NOMO-1 treated with DMSO at 0.1 percent for 48 hours (cell line): ENCODE measurements at regions not wholly inside any gene's neighbourhood (a gene's known extent, or its start where the extent isn't known, plus 50 kb on each side); places are given as distances from the start of the nearest gene placed in this dataset.

ENCODE experiments used
- DNase-seq: peaks from one replicate; lab custom pipeline; 2025; ENCODE audit not compliant: unreplicated experiment; lab: John Stamatoyannopoulos, UW

GRCh38 chr15:62809968-62810260, 232.6 kb upstream of the TPM1 start:
- no peak for DNase-seq

- no peak for DNase-seq
These were observed 230.1 kb upstream of the TPM1 start for GRCh38 chr15:62812515-62812835.

DNA sequence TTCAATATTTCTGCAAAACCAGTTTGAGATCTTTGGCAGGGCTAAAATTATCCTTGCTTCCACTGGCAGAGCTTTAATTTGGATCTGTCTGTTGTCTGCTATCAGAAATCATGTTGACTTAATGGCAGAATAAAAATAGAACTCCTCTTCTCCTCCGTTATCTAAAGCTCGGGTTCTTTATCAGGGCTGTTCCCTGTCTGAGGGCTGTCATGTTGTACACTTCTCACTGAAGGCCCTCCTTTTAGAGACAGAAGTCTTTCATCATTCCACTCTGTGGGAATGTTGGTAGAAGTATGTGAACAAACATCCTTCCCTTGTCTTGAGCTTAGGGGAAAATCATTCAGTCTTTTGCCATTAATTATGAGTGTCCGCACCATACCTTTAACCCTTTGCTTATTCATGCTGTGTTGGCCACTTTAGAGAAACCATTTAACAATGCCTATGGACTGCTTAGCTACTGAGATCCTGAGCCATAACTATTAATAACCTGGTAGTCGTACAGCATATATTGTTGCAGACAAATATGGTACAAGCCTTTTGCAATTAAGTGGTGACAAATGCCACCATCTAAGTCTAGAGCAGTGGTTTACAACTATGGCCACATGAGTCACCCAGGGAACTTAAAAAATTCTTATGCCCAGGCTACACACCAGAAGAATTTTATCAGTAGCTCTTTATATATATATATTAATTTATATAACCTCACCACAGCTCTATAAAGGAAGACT, 226.0 kb upstream of the TPM1 start:
- no peak for DNase-seq

- DNase-seq: no peak
These were observed 223.9 kb upstream of the TPM1 start for GRCh38 chr15:62818691-62819090.

DNA sequence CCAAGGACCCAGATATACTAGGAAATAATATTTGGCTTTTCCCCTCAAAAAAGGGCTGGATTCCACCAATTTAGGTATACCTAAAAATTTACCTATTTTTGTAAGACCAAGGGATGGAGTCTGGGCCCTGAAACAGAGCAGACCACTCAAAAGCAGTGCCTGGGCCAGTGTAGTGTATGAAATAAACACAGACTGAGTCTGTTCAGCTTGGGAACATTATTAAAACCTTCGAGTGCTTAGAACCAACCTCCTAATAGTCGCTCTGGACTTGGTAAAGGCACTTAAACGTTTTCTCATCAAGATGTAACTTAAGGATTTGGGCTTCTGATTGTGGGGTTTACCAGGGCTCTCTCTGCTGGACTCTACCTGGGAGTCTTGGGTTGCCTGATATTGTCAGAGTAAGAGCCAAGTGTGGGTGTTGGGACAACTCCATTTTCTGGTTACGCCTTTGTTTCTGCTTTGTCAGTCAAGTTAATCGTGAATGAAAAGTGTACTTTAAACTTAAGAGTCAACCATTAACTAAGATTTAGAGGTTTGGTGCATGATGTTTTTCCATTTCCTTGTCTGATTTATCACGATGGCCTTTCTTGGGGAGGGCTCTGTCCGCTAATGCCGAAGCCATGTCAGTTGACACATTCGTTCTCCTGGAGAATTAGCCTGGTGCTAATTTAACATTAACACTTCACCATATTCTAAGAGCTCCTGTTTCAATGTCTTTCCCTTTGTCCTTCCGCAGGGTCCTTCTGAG, 221.0 kb upstream of the TPM1 start:
- DNase-seq: no peak

DNA sequence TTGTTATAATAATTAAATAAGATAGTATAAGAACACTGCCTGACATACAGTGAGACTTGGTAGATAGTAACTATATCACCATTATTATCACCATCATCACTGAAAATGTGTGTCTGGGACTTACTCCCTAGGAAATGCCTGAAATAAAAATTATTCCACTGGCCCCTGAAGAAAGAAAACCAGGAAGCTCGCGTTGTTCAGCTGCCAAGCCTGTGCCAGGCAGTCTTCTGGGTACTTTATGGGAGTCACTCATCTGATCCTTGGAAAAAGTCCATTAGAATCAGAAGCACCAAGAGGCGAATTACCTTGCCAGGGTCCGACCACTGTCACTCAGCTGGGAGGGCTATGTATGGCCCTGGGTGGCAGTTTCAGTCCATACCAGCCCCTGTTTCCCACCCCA, 220.3 kb upstream of the TPM1 start:
- DNase-seq: no peak

DNA sequence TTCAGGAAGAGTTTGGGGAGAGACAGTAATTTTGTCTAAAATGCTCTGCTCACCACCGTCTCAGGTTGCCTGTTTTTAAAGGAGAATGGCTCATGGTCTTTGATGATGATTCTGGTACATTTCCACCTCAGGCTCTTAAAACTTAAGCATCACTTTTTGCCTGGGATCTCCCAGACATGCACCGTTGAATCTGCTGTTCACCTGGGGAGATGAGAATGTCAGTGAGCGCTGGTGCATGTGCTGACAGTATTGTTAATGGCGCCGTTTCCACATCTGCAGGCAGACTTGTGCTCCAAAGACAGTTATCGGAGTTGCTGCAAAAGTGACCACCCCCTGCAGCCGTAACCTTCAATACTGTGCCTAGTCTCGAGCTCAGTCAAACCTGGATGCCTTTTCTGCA, 219.0 kb upstream of the TPM1 start:
- DNase-seq: no peak

DNA sequence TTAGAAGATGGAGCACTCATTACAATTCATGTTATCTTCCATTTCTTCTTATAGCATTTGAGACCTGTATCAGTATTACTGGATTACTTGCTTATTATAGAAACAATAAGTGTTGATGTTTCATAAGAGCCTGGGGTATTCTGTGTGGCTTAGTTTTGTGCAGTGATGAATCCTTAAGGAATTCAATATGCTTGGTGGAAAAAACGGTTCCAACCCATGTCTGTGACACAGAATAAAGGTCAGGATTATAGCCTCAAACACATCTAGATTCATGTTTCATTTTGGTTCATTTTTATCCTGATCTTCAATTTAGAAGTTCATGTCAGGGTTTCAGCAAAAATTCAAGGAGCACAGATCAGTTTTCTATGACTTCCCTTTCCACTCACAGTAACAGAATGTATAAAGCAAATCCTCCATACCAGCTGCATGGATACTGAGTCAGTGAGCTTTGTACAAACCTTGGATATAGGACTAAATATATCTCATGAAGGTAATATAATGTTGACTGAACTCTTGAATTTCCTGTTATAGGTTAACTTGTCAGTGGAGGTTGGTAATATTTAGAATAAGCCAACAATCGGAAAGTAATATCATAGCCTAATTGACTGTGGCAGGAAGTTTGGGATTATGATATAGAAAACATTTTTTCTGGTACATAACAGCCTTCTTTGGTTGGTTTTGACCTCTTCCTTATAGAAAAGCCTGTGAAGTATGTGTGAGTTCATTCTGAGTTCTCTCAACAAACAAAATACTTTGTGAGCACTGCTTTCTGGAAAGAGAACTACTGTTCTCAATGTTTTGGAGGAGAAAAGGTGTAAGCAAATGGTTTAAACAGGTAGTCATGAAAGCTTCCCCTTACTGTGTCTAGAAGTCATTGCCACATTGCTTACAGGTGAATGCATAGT, 218.2 kb upstream of the TPM1 start:
- DNase-seq: no peak

- DNase-seq: no peak
These were observed 217.4 kb upstream of the TPM1 start for GRCh38 chr15:62825191-62825590.

- DNase-seq: no peak
These were observed 216.0 kb upstream of the TPM1 start for GRCh38 chr15:62826561-62826960.

DNA sequence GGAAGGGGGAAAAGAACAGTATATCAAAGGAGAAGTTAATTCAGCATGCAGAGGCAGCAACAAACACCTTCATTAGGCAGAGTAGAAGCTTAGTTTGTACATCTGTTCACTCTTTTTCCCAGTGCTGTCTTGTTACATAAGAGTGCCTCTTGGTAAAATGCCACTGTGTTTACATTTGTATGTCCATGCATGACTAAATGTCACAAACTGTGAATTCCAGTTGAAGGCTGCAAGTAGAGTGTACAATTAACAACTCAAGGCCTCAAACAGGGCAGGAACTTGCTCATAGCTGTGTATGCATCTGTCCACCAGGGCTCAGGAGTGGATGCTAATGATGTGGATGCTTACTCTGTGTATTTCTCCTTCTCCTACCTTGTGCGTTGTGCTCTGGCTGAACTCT, 214.2 kb upstream of the TPM1 start:
- no peak for DNase-seq

- no peak for DNase-seq
These were observed 210.3 kb upstream of the TPM1 start for GRCh38 chr15:62832231-62832630.

GRCh38 chr15:62833646-62834045, 208.9 kb upstream of the TPM1 start:
- DNase-seq: no peak

GRCh38 chr15:62834686-62835329, 207.7 kb upstream of the TPM1 start:
- DNase-seq: no peak

GRCh38 chr15:62835351-62835750, 207.2 kb upstream of the TPM1 start:
- DNase-seq: no peak

DNA sequence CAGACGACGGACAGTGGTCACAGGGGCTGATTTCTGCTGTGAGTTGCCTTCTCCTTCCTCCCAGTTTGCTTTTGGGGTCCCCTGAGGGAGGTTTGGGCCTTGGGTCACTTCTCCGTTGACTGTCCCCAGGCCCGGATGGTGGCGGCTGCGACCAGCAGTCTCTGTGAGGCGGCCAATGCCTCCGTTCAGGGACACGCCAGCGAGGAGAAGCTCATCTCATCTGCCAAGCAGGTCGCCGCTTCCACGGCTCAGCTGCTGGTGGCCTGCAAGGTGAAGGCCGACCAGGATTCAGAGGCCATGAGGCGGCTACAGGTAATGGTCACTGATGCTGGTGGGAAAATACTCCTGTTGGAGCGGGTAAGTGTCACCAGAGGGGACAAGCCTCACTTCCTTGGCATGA, 206.8 kb upstream of the TPM1 start:
- no peak for DNase-seq

DNA sequence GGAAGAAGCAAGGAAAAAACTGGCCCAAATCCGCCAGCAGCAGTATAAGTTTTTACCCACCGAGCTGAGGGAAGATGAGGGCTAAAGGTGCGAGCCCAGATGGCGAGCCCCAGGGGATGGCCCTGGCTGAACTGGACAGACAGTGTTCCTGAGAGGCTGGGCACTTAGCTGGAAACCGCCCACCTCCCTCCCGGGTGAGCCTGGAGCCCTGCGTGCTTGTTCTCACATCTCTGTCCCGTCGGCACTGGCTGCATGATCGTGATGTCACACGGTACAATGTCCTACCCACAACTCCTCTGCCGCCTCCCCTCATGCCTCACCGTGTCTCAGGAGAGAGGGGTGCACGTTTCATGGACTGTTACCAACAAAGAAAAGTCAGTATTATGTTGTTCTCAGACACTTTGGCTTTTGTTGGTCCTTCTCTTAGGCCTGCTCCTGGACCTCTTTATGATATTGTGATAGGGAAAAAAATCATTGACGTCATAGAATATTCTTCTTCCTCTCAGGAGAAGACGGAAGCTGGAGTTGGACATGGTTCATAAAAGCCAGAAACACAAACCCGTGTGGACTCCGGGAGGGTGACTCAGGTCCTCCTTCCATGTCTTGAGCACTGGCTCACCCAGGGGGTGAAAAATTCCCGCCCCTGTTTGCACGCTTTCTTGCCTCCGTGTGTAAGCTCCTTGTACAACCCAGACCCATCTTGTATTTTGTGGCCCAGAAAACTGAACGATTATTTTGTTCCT, 201.8 kb upstream of the TPM1 start:
- no peak for DNase-seq

DNA sequence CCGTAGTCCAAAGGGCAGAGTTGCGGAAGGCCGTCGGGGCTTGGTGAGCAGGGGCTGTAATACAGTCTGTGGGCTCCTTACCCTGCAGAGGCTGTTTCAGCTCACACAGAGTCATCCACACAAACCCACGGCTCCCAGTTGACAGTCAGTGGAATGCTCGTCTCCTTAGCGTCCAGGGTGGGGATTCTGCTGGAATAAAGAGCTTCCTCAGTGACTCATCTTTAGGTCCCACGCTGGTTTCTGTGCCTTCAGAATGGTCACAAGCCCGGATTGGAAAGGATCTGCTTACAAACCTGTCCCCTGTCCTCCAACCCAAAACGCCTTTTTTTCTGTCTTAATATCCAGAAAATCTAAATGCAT, 201.3 kb upstream of the TPM1 start:
- DNase-seq: no peak

DNA sequence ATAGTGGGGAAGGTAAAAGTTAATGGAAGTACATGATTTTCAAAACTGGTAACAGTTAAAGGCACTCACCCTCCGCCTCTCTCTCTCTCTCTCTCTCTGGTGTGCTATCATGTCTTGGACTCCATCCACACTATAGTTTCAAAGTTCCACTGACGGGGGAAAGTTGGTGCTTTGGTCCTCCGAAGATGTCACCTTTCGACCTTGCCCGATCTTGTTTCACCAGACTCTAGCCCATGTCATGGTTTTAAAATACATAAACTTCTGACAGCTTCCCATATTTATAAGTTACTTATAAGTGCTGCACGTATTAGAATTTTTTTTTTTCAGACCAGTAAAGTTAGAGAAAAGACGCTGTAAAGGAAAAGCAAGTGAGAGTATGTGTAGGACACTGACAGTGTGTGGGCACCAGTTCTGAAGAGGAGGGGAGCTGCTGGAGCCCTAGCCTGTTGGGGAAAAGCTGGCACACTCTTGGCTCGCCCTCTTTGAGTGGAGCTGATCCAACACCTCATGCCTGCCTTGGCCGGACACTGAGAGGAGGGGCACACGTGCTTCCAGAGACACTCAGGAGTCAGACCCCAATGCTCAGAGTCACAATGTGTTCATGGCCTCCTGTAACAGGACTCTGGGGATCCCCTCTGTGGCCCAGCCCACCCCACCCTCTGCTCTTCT, 200.5 kb upstream of the TPM1 start:
- DNase-seq: no peak

GRCh38 chr15:62843311-62843710, 199.2 kb upstream of the TPM1 start:
- DNase-seq: no peak
